CD14-positive monocyte (primary cell): ENCODE measurements at regions not wholly inside any gene's neighbourhood (a gene's known extent, or its start where the extent isn't known, plus 50 kb on each side); places are given as distances from the start of the nearest gene placed in this dataset.

Experiments
- DNase-seq, 3 donors: peaks; one replicate each; pipeline ENCODE4 v3.0.0-alpha.2; 2011 to 2022
- H2AFZ ChIP-seq: 2 replicates; pipeline ENCODE4 v1.6.0; 2012; ENCODE audit warnings: mild to moderate bottlenecking, low read depth, low read length, inconsistent platforms; ENCODE audit not compliant: insufficient read depth, poor library complexity, severe bottlenecking
- H3K27ac ChIP-seq, 2 donors: 1 replicate in 1 of 2; 2 replicates in 1 of 2; pipeline ENCODE4 v1.5.1; 2012 to 2013; ENCODE audit warnings: low read length in 2 of 2, control low read depth in 1 of 2, inconsistent platforms in 1 of 2, low read depth in 1 of 2, mild to moderate bottlenecking in 1 of 2
- H3K27me3 ChIP-seq, 2 donors: one replicate each; pipeline versions ENCODE4 v1.6.0 to v1.6.1; 2011 to 2013; ENCODE audit warnings: low read length in 2 of 2; ENCODE audit not compliant: control insufficient read depth in 2 of 2, insufficient read depth in 2 of 2
- H3K36me3 ChIP-seq, 2 donors: replicated peaks in 1 of 2; 1 replicate in 1 of 2; 2 replicates in 1 of 2; pipeline versions ENCODE4 v1.5.1 to v1.6.1; 2012 to 2013; ENCODE audit warnings: low read length in 2 of 2, control low read depth in 1 of 2, inconsistent platforms in 1 of 2, mild to moderate bottlenecking in 1 of 2; ENCODE audit not compliant: insufficient read depth in 2 of 2, control insufficient read depth in 1 of 2
- H3K4me1 ChIP-seq, 2 donors: 1 replicate in 1 of 2; 2 replicates in 1 of 2; pipeline versions ENCODE4 v1.5.1 to v1.6.1; 2012 to 2013; ENCODE audit warnings: low read length in 2 of 2, control low read depth in 1 of 2, inconsistent platforms in 1 of 2, mild to moderate bottlenecking in 1 of 2, moderate library complexity in 1 of 2; ENCODE audit not compliant: insufficient read depth in 2 of 2, control insufficient read depth in 1 of 2
- H3K4me2 ChIP-seq: replicated peaks from 2 replicates; pipeline ENCODE3; 2012; ENCODE audit warnings: low read length, moderate library complexity, mild to moderate bottlenecking; ENCODE audit not compliant: poor library complexity, severe bottlenecking; ENCODE audit errors: extremely low read depth
- H3K4me3 ChIP-seq, 3 experiments: fragments of 200-600 bp in 1 of 3; sonication (generic) in 1 of 3; replicated peaks in 1 of 3; 1 replicate in 2 of 3; 2 replicates in 1 of 3; pipeline ENCODE4 v1.5.1; 2011 to 2013; ENCODE audit warnings: low read length in 3 of 3, mild to moderate bottlenecking in 3 of 3, control low read depth in 2 of 3, low read depth in 2 of 3, inconsistent platforms in 1 of 3, moderate library complexity in 1 of 3
- H3K79me2 ChIP-seq: 2 replicates; pipeline ENCODE4 v1.6.0; 2012; ENCODE audit warnings: mild to moderate bottlenecking, control low read depth, inconsistent platforms, low read length, moderate library complexity; ENCODE audit not compliant: insufficient read depth
- H3K9ac ChIP-seq: 2 replicates; pipeline ENCODE4 v1.6.0; 2017; ENCODE audit warnings: low read length, mild to moderate bottlenecking; ENCODE audit not compliant: insufficient read depth, poor library complexity, severe bottlenecking
- H3K9me3 ChIP-seq, 2 donors: replicated peaks in 1 of 2; 1 replicate in 1 of 2; 2 replicates in 1 of 2; pipeline versions ENCODE4 v1.5.1 to v1.6.1; 2012 to 2013; ENCODE audit warnings: low read length in 2 of 2, control low read depth in 1 of 2; ENCODE audit not compliant: control insufficient read depth in 1 of 2, insufficient read depth in 1 of 2
- H4K20me1 ChIP-seq: 2 replicates; pipeline ENCODE4 v1.6.0; 2012; ENCODE audit warnings: mild to moderate bottlenecking, low read length, control low read depth, moderate library complexity; ENCODE audit not compliant: insufficient read depth
- H3K27ac Mint-ChIP-seq, 7 donors: one replicate each; pipeline ENCODE4 v1.8.0; 2020; ENCODE audit warnings: mild to moderate bottlenecking in 7 of 7, mixed read lengths in 7 of 7, moderate library complexity in 6 of 7, inconsistent platforms in 2 of 7
- H3K27me3 Mint-ChIP-seq, 3 donors: one replicate each; pipeline ENCODE4 v1.8.0; 2021 to 2022; ENCODE audit warnings: low read depth in 3 of 3, mild to moderate bottlenecking in 3 of 3, mixed read lengths in 3 of 3, moderate library complexity in 3 of 3, inconsistent platforms in 1 of 3
- H3K36me3 Mint-ChIP-seq, 2 donors: one replicate each; pipeline ENCODE4 v1.8.0; 2020; ENCODE audit warnings: mixed read lengths in 2 of 2, inconsistent platforms in 1 of 2, mild to moderate bottlenecking in 1 of 2
- H3K4me1 Mint-ChIP-seq: one replicate; pipeline ENCODE4 v1.8.0; 2020; ENCODE audit warnings: mild to moderate bottlenecking, mixed read lengths
- H3K4me3 Mint-ChIP-seq, 2 donors: one replicate each; pipeline ENCODE4 v1.8.0; 2020; ENCODE audit warnings: mild to moderate bottlenecking in 2 of 2, mixed read lengths in 2 of 2, moderate library complexity in 1 of 2
- H3K9me3 Mint-ChIP-seq, 7 donors: one replicate each; pipeline ENCODE4 v1.8.0; 2020 to 2022; ENCODE audit warnings: mixed read lengths in 7 of 7, mild to moderate bottlenecking in 6 of 7, moderate library complexity in 6 of 7, inconsistent platforms in 2 of 7
- CTCF ChIP-seq: fragments of 200-600 bp; IDR thresholded peaks from one replicate; pipeline ENCODE4 v1.8.0; 2022; ENCODE audit warnings: antibody characterized with exemption, mild to moderate bottlenecking
- WGBS: methylation state at CpG from one replicate; pipeline ENCODE4 v1.1.5; 2013; ENCODE audit warnings: missing lambda C conversion rate; ENCODE audit not compliant: insufficient coverage; 5-methylcytosine and 5-hydroxymethylcytosine counted together
- intact Hi-C, 2 donors: fragments of 100-400 bp; cut with micrococcal nuclease; formaldehyde crosslinking; loops; one replicate each; pipeline versions ENCODE4 v1.15.0 to v1.15.1; 2023

- H3K9me3 ChIP-seq = peaks cover 43 to 63% of the 10 kb centered on the region in 2 donors
- no peak overlapping the region for H2AFZ ChIP-seq
- intact Hi-C loops = no loop called here
- no peak overlapping the region for H3K9ac ChIP-seq
- H3K27me3 ChIP-seq = no peaks in the 10 kb centered on the region
- no peak overlapping the region for H3K4me2 ChIP-seq
- H3K36me3 Mint-ChIP-seq = peaks cover 36 to 70% of the 10 kb centered on the region in 2 donors
- no peak for DNase-seq
- no peak for TF ChIP-seq CTCF
- H3K36me3 ChIP-seq = peaks cover 7 to 9% of the 10 kb centered on the region in 2 donors
- no peak overlapping the region for H3K4me3 ChIP-seq
- H3K4me1 Mint-ChIP-seq = no peaks in the 10 kb centered on the region
- H3K27me3 Mint-ChIP-seq = peaks cover 0 to 2% (median 1%) of the 10 kb centered on the region in 3 donors
- no peak overlapping the region for H3K27ac ChIP-seq
- no peak overlapping the region for H3K27ac Mint-ChIP-seq
- peaks cover 8% of the 10 kb centered on the region for H4K20me1 ChIP-seq
- no peaks in the 10 kb centered on the region for H3K4me1 ChIP-seq
- no peaks in the 10 kb centered on the region for H3K79me2 ChIP-seq
- WGBS = 94% methylated on average over 71 of the region's 77 CpGs
- H3K9me3 Mint-ChIP-seq = peaks cover 37 to 56% (median 46%) of the 10 kb centered on the region in 7 donors
- H3K4me3 Mint-ChIP-seq = no peak overlapping the region
Measured at GRCh38 chr22:49614966-49615965, 212.4 kb downstream of the BRD1 start.

- no peaks in the 10 kb centered on the region for H3K4me1 ChIP-seq
- H3K27me3 ChIP-seq = no peaks in the 10 kb centered on the region
- H3K36me3 Mint-ChIP-seq = peaks cover 37 to 70% of the 10 kb centered on the region in 2 donors
- no peak overlapping the region for H3K4me3 ChIP-seq
- TF ChIP-seq CTCF = no peak
- H3K4me1 Mint-ChIP-seq = no peaks in the 10 kb centered on the region
- H3K9ac ChIP-seq = no peak overlapping the region
- H3K4me2 ChIP-seq = no peak overlapping the region
- peaks cover 0 to 2% (median under 1%) of the 10 kb centered on the region in 3 donors for H3K27me3 Mint-ChIP-seq
- H3K4me3 Mint-ChIP-seq = no peak overlapping the region
- H3K27ac Mint-ChIP-seq = peak overlapping the region in 1 of 7 donors; percentile 57
- DNase-seq = no peak
- H4K20me1 ChIP-seq = no peaks in the 10 kb centered on the region
- peaks cover 47 to 72% of the 10 kb centered on the region in 2 donors for H3K9me3 ChIP-seq
- H3K9me3 Mint-ChIP-seq = peaks cover 46 to 60% (median 49%) of the 10 kb centered on the region in 7 donors
- intact Hi-C loops = no loop called here
- H3K36me3 ChIP-seq = peaks cover 3 to 15% of the 10 kb centered on the region in 2 donors
- no peaks in the 10 kb centered on the region for H3K79me2 ChIP-seq
- 95% methylated on average over 13 of the region's 18 CpGs for WGBS
- no peak overlapping the region for H2AFZ ChIP-seq
- no peak overlapping the region for H3K27ac ChIP-seq
Measured at GRCh38 chr22:49613511-49614270, 214.0 kb downstream of the BRD1 start.
